SIG-M5 treated with dmso at 0.1 percent for 504 hours (cell line): ENCODE measurements at regions not wholly inside any gene's neighbourhood (a gene's known extent, or its start where the extent isn't known, plus 50 kb on each side); places are given as distances from the start of the nearest gene placed in this dataset.
"Not testable (repeated sequence)": the region's sequence is repeated elsewhere in the genome, so short reads cannot be mapped to it uniquely, and the experiment has no call there.

Experiments used
- DNase-seq: peaks from one replicate; lab custom pipeline; 2025; ENCODE audit not compliant: unreplicated experiment; lab: John Stamatoyannopoulos, UW

- DNase-seq, result no peak
Observed at GRCh38 chr1:219438386-219438785, 174.5 kb downstream of the ZC3H11B start.

GRCh38 chr1:219434923-219435297 lies 178.0 kb downstream of the ZC3H11B start:
- no peak for DNase-seq

DNA sequence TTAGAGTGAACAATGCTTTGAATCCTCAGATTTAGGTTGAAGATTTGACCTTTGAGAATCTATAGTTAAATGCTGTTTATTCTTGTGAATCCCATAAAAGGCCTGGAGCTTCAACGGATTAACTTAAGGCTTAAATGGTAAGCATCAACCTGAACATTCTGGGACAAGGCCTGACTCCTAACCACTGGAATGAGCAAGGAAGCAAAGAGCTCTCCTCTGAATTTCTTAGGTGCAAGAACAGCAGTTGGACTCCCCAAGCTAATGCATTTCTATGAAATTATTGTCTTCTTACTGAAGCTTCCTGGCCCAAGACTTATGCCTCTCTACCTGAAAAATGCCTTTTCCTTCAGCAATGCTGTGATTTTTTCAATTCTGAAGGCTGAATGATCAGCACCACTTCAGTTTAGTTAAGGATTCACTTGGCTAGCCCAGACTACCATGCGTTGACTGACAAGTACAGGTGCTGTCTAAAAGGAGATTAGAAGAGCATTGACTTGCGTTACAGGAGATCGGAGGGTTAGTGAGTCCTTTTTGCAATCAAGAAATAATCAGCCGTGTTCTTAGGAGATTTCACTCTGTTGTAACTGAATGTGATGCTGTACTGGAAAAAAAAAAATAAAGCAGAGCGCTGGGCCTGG lies 178.5 kb downstream of the ZC3H11B start:
- no peak for DNase-seq

DNA sequence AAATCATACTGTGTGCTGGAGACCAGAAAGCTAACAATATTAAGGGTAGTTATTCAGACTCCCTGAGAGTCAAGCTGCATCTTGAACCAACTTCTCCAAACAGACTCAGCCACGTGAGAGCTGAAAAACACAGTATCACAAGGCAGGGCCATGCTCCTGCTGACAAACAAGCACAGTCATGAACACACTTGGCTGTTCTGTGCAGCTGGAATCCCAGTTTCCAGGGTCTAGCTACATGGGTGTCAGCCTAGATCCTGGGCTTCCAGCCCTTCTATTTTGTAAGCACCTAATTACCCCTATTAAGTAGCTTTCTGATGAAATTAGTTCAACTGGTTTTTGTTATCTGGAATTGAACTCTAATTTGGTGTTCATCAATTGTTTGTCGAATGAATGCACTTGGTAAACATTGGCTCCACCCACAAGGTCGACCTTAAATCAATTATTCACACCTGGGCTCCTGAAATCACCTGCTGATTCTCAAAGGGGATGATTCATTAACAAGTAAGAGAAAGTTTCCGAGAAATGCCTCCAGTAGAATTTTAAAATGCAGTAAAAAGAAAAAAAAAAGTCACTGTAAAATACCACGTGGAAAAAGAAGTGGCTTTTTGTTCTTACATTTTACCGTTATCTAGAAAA lies 179.3 kb downstream of the ZC3H11B start:
- DNase-seq, result no peak

DNA sequence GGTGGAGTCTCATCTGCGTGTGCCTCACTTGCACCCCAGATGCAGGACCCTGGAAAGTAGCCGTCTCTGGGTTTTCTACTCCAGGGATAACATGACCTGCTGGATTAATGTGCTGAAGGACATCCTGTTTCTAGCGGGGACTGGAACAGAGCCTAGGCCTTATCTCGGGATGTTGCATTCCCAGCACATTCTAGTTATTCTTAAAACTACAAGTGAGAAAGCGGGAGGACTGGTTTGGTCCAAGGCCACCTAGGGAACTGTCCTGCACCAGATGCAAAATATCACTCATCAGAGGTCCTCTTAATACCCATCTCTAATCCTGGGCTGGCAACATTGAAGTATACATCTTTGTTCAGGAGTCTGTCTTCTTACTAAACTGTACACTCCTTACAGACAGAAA lies 179.9 kb downstream of the ZC3H11B start:
- no peak for DNase-seq

GRCh38 chr1:219432191-219432606 lies 180.7 kb downstream of the ZC3H11B start:
- no peak for DNase-seq

DNA sequence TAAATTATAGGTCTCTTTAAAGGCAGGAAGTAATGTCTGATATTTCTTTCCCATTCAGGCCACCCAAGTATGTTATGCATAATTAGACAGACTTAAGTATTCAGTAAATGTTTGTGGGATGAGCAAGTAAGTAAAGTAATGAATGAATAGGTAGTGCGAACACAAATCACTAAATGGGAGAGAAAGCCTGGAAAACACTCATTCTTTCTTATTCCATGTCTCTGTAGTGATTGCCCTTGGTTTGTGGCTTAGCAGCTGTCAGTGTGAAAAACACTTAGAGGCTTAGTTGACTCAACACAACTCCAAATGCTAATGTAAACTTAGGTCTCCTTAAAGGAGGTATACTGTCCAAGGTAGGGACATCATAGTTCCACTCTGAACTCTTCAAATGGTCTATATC lies 182.5 kb downstream of the ZC3H11B start:
- no peak for DNase-seq

DNA sequence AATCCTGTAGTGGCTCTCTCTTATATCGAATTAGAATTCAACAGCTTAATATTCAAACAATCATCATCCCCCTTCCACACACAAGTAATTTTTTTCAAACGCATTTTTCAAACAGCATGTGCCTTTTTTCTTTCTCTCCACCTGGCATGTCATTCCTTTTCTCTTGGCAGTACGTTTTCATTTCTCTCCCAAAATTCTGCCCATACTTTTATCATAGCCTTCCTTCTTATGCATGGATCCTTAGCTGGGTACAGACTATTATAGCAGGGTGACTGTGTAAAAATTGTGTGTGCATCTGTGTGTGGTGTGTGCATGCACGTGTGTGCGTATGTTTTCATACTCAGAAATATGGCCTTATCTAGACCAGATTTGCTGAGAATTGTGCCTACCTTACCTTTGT lies 184.3 kb downstream of the ZC3H11B start:
- no peak for DNase-seq

- no peak for DNase-seq
Observed at GRCh38 chr1:219427989-219428388, 184.9 kb downstream of the ZC3H11B start.

- DNase-seq, result no peak
Observed at GRCh38 chr1:219427403-219427802, 185.5 kb downstream of the ZC3H11B start.

DNA sequence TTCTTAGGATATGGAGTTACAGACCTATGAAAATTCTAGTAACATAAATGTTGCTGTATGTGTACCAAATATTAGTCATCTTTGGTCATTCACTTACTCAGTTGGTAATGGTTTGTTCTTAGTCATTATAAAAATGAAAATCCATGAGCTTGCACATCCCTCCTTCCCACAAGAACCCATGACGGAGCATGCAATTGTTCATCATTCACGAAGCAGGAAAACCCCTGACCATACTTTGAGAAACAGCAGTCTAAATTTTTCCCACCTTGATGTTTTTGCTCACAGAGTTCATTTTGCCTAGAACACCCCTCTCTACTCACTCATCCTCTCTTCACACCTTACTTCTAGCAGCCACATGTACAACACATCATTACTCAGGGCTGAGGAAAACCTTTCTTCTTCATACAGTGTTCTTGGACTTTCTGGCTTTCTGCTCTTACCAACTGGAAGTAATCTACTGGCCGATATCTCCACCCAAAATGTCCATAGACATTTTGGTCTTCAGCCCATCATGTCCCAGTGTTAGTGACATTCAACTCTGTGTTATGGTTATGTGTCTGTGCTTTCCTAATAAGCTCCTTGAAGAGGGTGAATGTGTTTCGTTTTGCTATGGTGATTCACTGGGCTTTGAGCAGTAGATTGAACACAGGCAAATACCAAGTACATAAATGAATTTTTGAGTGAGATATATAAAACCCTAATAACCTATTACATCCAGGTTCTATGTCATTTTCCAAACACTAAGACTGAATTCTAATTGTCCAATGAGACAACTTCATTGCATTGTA lies 189.9 kb downstream of the ZC3H11B start:
- DNase-seq, result no peak

GRCh38 chr1:219420913-219421312 lies 192.0 kb downstream of the ZC3H11B start:
- no peak for DNase-seq

DNA sequence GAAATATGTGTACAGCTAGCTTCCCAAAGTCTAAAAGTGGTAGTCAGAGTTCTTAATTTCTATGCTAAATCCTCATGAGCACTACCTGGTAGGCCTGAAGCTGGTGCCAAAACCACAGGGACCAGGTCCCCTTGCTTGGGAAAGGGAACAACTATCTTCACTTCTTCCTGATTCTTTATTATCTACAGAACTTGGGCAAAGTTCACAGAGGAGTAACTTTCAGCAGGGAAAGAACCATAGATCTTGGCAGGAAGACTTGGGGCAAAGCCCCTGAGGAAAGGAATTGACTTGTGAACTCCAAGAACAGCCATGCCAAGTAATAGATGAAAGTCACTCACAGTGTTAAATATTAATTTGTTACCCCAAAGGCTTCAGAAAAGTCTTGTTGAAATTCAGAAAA lies 193.0 kb downstream of the ZC3H11B start:
- no peak for DNase-seq

GRCh38 chr1:219419065-219419464 lies 193.8 kb downstream of the ZC3H11B start:
- DNase-seq, result no peak

GRCh38 chr1:219417610-219418009 lies 195.3 kb downstream of the ZC3H11B start:
- no peak for DNase-seq

- DNase-seq, result peak; percentile 55
Observed at GRCh38 chr1:219416598-219417238, 196.2 kb downstream of the ZC3H11B start.

DNA sequence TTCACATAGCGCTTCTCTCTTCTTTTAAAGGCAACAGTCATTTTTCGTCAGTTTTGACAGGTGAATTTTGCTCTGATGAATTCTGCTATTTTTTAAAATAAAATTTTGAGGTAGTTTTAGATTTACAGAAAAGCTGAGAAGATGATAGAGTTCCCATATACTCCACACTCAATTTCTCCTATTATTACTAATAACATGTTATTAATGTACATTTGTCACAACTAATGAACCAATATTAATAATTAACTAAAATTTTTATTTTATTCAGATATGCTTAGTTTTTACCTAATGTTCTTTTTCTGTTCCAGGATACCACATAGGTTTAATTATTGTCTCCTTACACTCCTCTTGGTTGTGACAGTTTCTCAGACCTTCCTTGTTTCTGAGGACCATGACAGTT lies 197.0 kb downstream of the ZC3H11B start:
- no peak for DNase-seq

- no peak for DNase-seq
Observed at GRCh38 chr1:219415433-219415832, 197.5 kb downstream of the ZC3H11B start.

DNA sequence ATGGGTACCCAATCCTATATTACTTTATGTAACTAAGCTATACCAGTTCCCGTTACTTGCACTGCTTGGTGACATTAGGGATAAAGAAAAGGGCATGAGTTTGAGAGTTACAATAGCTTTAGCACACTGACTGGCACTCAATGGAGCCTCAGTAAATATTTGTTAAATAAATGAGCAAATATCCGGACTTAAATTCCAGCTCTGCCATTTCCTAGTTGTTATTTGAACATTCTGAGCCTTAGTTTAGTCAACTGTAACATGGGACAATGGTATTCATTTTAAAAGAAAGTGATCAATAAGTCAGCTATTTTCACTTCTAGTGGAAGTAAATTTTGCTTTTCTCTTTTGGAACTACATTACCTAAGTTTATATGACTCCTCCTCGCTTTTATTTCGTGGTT lies 198.7 kb downstream of the ZC3H11B start:
- no peak for DNase-seq

GRCh38 chr1:219413536-219413935 lies 199.4 kb downstream of the ZC3H11B start:
- no peak for DNase-seq

GRCh38 chr1:219412772-219413171 lies 200.1 kb downstream of the ZC3H11B start:
- no peak for DNase-seq

DNA sequence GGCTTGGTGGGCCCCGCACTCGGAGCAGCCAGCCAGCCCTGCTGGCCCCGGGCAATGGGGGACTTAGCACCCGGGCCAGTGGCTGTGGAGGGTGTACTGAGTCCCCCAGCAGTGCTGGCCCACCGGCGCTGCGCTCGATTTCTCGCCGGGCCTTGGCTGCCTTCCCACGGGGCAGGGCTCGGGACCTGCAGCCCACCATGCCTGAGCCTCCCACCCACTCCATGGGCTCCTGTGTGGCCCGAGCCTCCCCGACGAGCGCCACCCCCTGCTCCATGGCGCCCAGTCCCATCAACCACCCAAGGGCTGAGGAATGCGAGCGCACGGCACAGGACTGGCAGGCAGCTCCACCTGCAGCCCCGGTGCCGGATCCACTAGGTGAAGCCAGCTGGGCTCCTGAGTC lies 202.2 kb downstream of the ZC3H11B start:
- not testable (repeated sequence) for DNase-seq
